ENCODE measurements at regions not wholly inside any gene's neighbourhood (a gene's known extent, or its start where the extent isn't known, plus 50 kb on each side); places are given as distances from the start of the nearest gene placed in this dataset.

- Histone ChIP-seq H3K36me3 (ENCODE audit: control insufficient read depth, insufficient read depth, low read length) (no peaks in the 10 kb centered on the region), H3K27ac (ENCODE audit: low read length) (no peak overlapping the region), H3K27me3 (ENCODE audit: control insufficient read depth, insufficient read depth, low read length) (no peaks in the 10 kb centered on the region), H3K4me1 (ENCODE audit: control insufficient read depth, insufficient read depth, low read length) (no peaks in the 10 kb centered on the region), H3K9me3 (ENCODE audit: control insufficient read depth, insufficient read depth, low read length) (no peaks in the 10 kb centered on the region), H3K4me3 (ENCODE audit: low read length) (no peak overlapping the region)
- TF ChIP-seq, protein P1, sequence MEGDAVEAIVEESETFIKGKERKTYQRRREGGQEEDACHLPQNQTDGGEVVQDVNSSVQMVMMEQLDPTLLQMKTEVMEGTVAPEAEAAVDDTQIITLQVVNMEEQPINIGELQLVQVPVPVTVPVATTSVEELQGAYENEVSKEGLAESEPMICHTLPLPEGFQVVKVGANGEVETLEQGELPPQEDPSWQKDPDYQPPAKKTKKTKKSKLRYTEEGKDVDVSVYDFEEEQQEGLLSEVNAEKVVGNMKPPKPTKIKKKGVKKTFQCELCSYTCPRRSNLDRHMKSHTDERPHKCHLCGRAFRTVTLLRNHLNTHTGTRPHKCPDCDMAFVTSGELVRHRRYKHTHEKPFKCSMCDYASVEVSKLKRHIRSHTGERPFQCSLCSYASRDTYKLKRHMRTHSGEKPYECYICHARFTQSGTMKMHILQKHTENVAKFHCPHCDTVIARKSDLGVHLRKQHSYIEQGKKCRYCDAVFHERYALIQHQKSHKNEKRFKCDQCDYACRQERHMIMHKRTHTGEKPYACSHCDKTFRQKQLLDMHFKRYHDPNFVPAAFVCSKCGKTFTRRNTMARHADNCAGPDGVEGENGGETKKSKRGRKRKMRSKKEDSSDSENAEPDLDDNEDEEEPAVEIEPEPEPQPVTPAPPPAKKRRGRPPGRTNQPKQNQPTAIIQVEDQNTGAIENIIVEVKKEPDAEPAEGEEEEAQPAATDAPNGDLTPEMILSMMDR (IDR thresholded peaks at IDR 0.05): no peak
- Mint-ChIP-seq H3K9me3 (no peaks in the 10 kb centered on the region), H3K27ac (no peak overlapping the region), H3K36me3 (no peaks in the 10 kb centered on the region), H3K4me1 (peaks cover 11% of the 10 kb centered on the region in 2 donors), H3K4me3 (no peak overlapping the region), H3K27me3 (ENCODE audit: low read depth in 2 of 2) (peaks cover 0 to 3% of the 10 kb centered on the region in 2 donors)
- intact Hi-C loops (cut with micrococcal nuclease): no loop called here
- 89% methylated on average over 1 of the region's 2 CpGs for WGBS (ENCODE audit: insufficient coverage)
- no peak for DNase-seq
- no peak for ATAC-seq
Observed at GRCh38 chr7:17129218-17129617, 169.2 kb upstream of the AHR start.

DNA sequence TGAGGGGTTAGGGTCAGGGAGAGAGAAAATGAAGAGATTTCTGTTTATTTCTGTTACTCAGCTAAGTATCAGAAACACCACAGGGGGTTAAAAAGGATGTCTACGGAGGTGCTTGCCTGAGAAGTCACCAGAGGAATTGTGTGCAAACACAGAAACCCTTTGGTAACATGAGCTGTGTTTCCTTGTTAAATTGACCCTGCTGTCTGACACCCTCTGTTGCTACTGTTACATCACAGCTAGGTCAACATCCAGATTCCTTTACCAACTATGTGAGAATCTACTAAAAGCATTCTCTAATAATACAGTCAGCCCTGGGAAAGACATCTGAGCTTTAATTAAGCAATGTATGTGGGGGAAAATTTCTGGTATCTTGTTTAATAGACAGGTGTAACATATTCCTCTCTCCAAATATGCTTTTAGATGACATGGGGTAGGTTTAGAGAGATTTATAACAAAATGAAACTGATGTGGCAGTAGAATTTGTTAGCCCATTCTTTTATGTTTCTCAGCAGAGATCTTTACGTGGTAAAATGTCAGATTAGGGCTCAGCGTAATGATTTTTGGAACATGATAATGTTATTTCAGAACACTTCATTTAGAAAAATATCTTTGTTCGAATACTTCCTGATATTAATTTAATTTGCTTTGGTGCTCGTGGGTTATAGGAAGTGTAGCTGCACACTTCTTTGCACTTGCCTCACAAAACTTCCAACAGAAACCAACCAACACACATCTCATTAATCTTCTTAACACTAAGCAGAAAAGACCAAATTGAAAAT lies 168.0 kb upstream of the AHR start:
- no peaks in the 10 kb centered on the region for H3K27me3 ChIP-seq (ENCODE audit: control insufficient read depth, insufficient read depth, low read length)
- DNase-seq (no peak), ATAC-seq (peak; percentile 72 to 88 (median 88))
- 37% methylated on average over 1 of the region's 5 CpGs for WGBS (ENCODE audit: insufficient coverage)
- H3K36me3 Mint-ChIP-seq: no peaks in the 10 kb centered on the region
- intact Hi-C loops (cut with micrococcal nuclease): no loop called here
- H3K36me3 ChIP-seq (ENCODE audit: control insufficient read depth, insufficient read depth, low read length): no peaks in the 10 kb centered on the region
- no peaks in the 10 kb centered on the region for H3K9me3 ChIP-seq (ENCODE audit: control insufficient read depth, insufficient read depth, low read length)
- H3K27me3 Mint-ChIP-seq (ENCODE audit: low read depth in 2 of 2): peaks cover 0 to 3% of the 10 kb centered on the region in 2 donors
- H3K9me3 Mint-ChIP-seq: no peaks in the 10 kb centered on the region
- peak overlapping the region; percentile 35 for H3K4me3 Mint-ChIP-seq
- no peaks in the 10 kb centered on the region for H3K4me1 ChIP-seq (ENCODE audit: control insufficient read depth, insufficient read depth, low read length)
- peaks cover 11% of the 10 kb centered on the region in 2 donors for H3K4me1 Mint-ChIP-seq
- no peak overlapping the region for H3K4me3 ChIP-seq (ENCODE audit: low read length)
- H3K27ac ChIP-seq (ENCODE audit: low read length): no peak overlapping the region
- peak overlapping the region; percentile 72 to 84 for H3K27ac Mint-ChIP-seq
- TF ChIP-seq, protein P1 (IDR thresholded peaks at IDR 0.05): no peak

- no peak for ATAC-seq
- H3K9me3 Mint-ChIP-seq: no peaks in the 10 kb centered on the region
- Histone ChIP-seq H3K27me3 (ENCODE audit: control insufficient read depth, insufficient read depth, low read length) (no peaks in the 10 kb centered on the region), H3K36me3 (ENCODE audit: control insufficient read depth, insufficient read depth, low read length) (no peaks in the 10 kb centered on the region), H3K4me1 (ENCODE audit: control insufficient read depth, insufficient read depth, low read length) (no peaks in the 10 kb centered on the region), H3K9me3 (ENCODE audit: control insufficient read depth, insufficient read depth, low read length) (no peaks in the 10 kb centered on the region), H3K4me3 (ENCODE audit: low read length) (no peak overlapping the region), H3K27ac (ENCODE audit: low read length) (no peak overlapping the region)
- H3K36me3 Mint-ChIP-seq: no peaks in the 10 kb centered on the region
- TF ChIP-seq, protein P1 (IDR thresholded peaks at IDR 0.05): no peak
- intact Hi-C loops (cut with micrococcal nuclease): no loop called here
- WGBS (ENCODE audit: insufficient coverage): 70% methylated on average over 5 of the region's 5 CpGs
- DNase-seq: no peak
- peak overlapping the region; percentile 35 for H3K4me3 Mint-ChIP-seq
- peaks cover 11% of the 10 kb centered on the region in 2 donors for H3K4me1 Mint-ChIP-seq
- H3K27ac Mint-ChIP-seq: peak overlapping the region; percentile 72 to 84
- H3K27me3 Mint-ChIP-seq (ENCODE audit: low read depth in 2 of 2): peaks cover 0 to 3% of the 10 kb centered on the region in 2 donors
Observed at GRCh38 chr7:17131060-17131345, 167.4 kb upstream of the AHR start.
